Kidney (tissue), 13 donors: ENCODE measurements at regions not wholly inside any gene's neighbourhood (a gene's known extent, or its start where the extent isn't known, plus 50 kb on each side); places are given as distances from the start of the nearest gene placed in this dataset.

Experiments
- DNase-seq, 5 donors: peaks; one replicate each; pipeline ENCODE4 v3.0.0-alpha.2; 2013 to 2020
- FAIRE-seq: peaks from 2 replicates; lab custom pipeline; 2012; peaks lifted over from hg19 to GRCh38; lab: Jason Lieb, UNC
- H3K27ac ChIP-seq, 2 donors: one replicate each; pipeline ENCODE4 v1.7.0; 2013; ENCODE audit warnings: low read depth in 2 of 2, low read length in 2 of 2, inconsistent platforms in 1 of 2
- H3K27me3 ChIP-seq: one replicate; pipeline ENCODE4 v1.7.1; 2013; ENCODE audit warnings: low read length, inconsistent platforms; ENCODE audit not compliant: control insufficient read depth, insufficient read depth
- H3K36me3 ChIP-seq, 3 donors: one replicate each; pipeline versions ENCODE4 v1.7.0 to v1.7.1; 2013; ENCODE audit warnings: low read length in 3 of 3, control low read depth in 1 of 3, inconsistent platforms in 1 of 3; ENCODE audit not compliant: insufficient read depth in 3 of 3, control insufficient read depth in 2 of 3
- H3K4me1 ChIP-seq, 3 donors: one replicate each; pipeline versions ENCODE4 v1.7.0 to v1.7.1; 2013; ENCODE audit warnings: low read length in 3 of 3, inconsistent platforms in 1 of 3, low read depth in 1 of 3; ENCODE audit not compliant: control insufficient read depth in 2 of 3, insufficient read depth in 2 of 3
- H3K4me3 ChIP-seq, 3 donors: one replicate each; pipeline versions ENCODE4 v1.7.0 to v1.8.1; 2013; ENCODE audit warnings: low read length in 3 of 3, control low read depth in 1 of 3, inconsistent platforms in 1 of 3
- H3K9ac ChIP-seq, 3 donors: one replicate each; pipeline versions ENCODE4 v1.7.0 to v1.7.1; 2013; ENCODE audit warnings: low read length in 3 of 3, control low read depth in 1 of 3, inconsistent platforms in 1 of 3
- H3K9me3 ChIP-seq, 3 donors: one replicate each; pipeline versions ENCODE4 v1.7.0 to v1.7.1; 2013; ENCODE audit warnings: low read length in 3 of 3, control low read depth in 1 of 3, inconsistent platforms in 1 of 3; ENCODE audit not compliant: control insufficient read depth in 2 of 3, insufficient read depth in 1 of 3
- intact Hi-C: fragments of 100-400 bp; cut with DNase I; formaldehyde crosslinking; loops from one replicate; pipeline ENCODE4 v1.11.1; 2022
- TF ChIP-seq, protein P1 (sequence below): IDR thresholded peaks from 3 replicates; pipeline ENCODE4 v1.5.1; 2012; ENCODE audit warnings: mild to moderate bottlenecking, moderate library complexity, borderline replicate concordance; ENCODE audit not compliant: insufficient read depth; ENCODE audit errors: extremely low read depth
- donor health status: control.
- donor health status: control.
- donor health status: control.
- donor health status: control.
- donor health status: control.
- donor health status: DM: yes; HTN: yes; CAD: no.
- donor health status: Normal renal cell carcinoma (clear cell type).

DNA sequence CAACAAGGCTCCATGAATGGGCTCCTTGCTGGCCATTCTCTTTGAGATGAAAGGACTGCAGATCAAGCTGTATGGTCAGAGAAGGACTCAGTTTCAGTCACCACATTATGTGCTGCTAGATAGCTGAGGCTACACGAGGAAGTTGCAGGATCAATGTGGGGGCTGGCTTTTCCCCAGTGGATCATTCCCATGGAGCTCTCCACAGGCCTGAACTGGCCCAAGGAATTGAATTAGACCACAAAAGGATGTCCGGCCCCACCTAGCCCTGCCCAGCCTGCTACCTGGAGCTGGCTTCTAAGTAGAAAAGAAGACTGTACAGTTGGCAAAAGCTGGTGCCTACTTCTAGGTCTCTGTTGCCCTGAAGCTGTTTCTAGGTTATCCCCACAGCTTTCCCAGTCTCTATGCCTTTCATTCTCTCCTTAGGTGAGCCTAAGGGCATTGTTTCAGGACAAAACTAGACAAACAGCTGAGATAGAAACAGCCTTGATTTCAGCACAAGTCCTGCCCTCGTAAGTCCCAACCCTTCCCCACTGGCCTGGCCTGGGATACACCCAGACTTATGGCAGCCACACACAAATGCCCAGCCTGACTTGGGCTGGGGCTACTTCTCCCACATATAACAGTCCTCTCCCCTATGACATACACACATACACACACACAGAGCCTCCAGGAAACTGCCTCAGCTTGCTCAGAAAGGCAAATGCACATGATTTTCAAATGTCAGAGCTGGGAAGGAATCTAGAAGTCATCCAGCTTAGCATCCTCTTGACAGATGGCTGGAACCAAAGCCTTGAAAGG, 129.1 kb upstream of the NCAM1 start:
- H3K27me3 ChIP-seq = no peaks in the 10 kb centered on the region
- no peak overlapping the region for H3K9ac ChIP-seq
- no peak for DNase-seq
- H3K27ac ChIP-seq = no peak overlapping the region
- no peaks in the 10 kb centered on the region for H3K36me3 ChIP-seq
- no peaks in the 10 kb centered on the region for H3K4me1 ChIP-seq
- intact Hi-C loops = no loop called here
- no peak for FAIRE-seq
- H3K9me3 ChIP-seq = no peaks in the 10 kb centered on the region
- TF ChIP-seq, protein P1, sequence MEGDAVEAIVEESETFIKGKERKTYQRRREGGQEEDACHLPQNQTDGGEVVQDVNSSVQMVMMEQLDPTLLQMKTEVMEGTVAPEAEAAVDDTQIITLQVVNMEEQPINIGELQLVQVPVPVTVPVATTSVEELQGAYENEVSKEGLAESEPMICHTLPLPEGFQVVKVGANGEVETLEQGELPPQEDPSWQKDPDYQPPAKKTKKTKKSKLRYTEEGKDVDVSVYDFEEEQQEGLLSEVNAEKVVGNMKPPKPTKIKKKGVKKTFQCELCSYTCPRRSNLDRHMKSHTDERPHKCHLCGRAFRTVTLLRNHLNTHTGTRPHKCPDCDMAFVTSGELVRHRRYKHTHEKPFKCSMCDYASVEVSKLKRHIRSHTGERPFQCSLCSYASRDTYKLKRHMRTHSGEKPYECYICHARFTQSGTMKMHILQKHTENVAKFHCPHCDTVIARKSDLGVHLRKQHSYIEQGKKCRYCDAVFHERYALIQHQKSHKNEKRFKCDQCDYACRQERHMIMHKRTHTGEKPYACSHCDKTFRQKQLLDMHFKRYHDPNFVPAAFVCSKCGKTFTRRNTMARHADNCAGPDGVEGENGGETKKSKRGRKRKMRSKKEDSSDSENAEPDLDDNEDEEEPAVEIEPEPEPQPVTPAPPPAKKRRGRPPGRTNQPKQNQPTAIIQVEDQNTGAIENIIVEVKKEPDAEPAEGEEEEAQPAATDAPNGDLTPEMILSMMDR = no peak
- no peak overlapping the region for H3K4me3 ChIP-seq

DNA sequence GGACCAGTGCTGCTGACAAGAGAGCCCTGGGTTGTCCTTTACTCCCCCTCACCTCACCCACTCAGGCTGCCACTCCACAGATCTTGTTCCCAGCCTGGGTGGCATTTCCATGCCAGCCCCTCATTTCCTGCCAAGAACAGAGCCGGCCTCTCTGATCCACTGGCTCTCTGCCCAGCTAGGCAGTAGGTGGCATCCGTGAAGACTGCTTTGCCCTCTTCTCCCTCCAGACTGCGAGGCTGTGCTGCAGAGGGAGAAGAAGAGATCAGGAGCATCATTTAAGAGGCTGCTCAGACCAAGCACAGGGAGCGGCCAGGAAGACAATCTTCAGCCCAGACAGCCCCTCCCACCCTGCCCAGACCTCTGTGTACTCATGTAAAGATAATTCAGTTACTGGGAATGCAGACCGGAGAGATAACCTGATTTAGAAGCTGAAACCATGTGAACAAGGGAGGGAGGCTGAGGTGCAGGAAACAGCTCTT, 126.9 kb upstream of the NCAM1 start:
- H3K27ac ChIP-seq = no peak overlapping the region
- intact Hi-C loops = no loop called here
- H3K9ac ChIP-seq = no peak overlapping the region
- TF ChIP-seq, protein P1 = no peak
- no peaks in the 10 kb centered on the region for H3K27me3 ChIP-seq
- H3K9me3 ChIP-seq = no peaks in the 10 kb centered on the region
- FAIRE-seq (no peak), DNase-seq (peak in 1 of 5 donors; percentile 25)
- no peaks in the 10 kb centered on the region for H3K36me3 ChIP-seq
- H3K4me3 ChIP-seq = no peak overlapping the region
- H3K4me1 ChIP-seq = no peaks in the 10 kb centered on the region

GRCh38 chr11:112835591-112836255, 125.5 kb upstream of the NCAM1 start:
- Histone ChIP-seq H3K36me3 (no peaks in the 10 kb centered on the region), H3K4me1 (no peaks in the 10 kb centered on the region), H3K9me3 (no peaks in the 10 kb centered on the region), H3K9ac (no peak overlapping the region), H3K4me3 (no peak overlapping the region), H3K27me3 (no peaks in the 10 kb centered on the region), H3K27ac (no peak overlapping the region)
- no peak for FAIRE-seq
- intact Hi-C loops = no loop called here
- TF ChIP-seq, protein P1 = no peak
- DNase-seq = peak in 2 of 5 donors; percentile 31 to 49
